HEK293T (cell line): ENCODE measurements at regions not wholly inside any gene's neighbourhood (a gene's known extent, or its start where the extent isn't known, plus 50 kb on each side); places are given as distances from the start of the nearest gene placed in this dataset.

Source experiments
- CTCF ChIA-PET: fragments of 350-600 bp; formaldehyde crosslinking; extraction: SDS; loops from one replicate; lab custom pipeline; 2021; ENCODE audit warnings: antibody characterized with exemption, inconsistent platforms; lab: Yijun Ruan, JAX
- POLR2A ChIA-PET: fragments of 350-600 bp; formaldehyde crosslinking; extraction: SDS; loops from one replicate; lab custom pipeline; 2020; ENCODE audit warnings: antibody characterized with exemption, inconsistent platforms; lab: Yijun Ruan, JAX
- DNase-seq: peaks from one replicate; pipeline ENCODE4 v3.0.0; 2012; ENCODE audit warnings: mixed read lengths; ENCODE audit errors: extremely low spot score
- ARNT ChIP-seq: fragments of 450-650 bp; IDR thresholded peaks from 2 replicates; pipeline ENCODE4 v1.6.1; 2017; ENCODE audit warnings: mild to moderate bottlenecking
- BHLHE40 ChIP-seq: fragments of 450-650 bp; IDR thresholded peaks from 2 replicates; pipeline ENCODE4 v1.6.1; 2016; ENCODE audit warnings: mild to moderate bottlenecking, moderate library complexity, borderline replicate concordance
- CTBP1 ChIP-seq: fragments of 450-650 bp; IDR thresholded peaks from 2 replicates; pipeline ENCODE4 v1.6.1; 2016; ENCODE audit warnings: borderline replicate concordance
- FOXA1 ChIP-seq: fragments of 450-650 bp; IDR thresholded peaks from 2 replicates; pipeline ENCODE4 v1.6.1; 2016; ENCODE audit warnings: mild to moderate bottlenecking
- FOXK2 ChIP-seq: fragments of 450-650 bp; IDR thresholded peaks from 2 replicates; pipeline ENCODE4 v1.6.1; 2016; ENCODE audit warnings: mild to moderate bottlenecking
- FOXM1 ChIP-seq: fragments of 450-650 bp; IDR thresholded peaks from 2 replicates; pipeline ENCODE4 v1.6.1; 2017; ENCODE audit warnings: mild to moderate bottlenecking, borderline replicate concordance
- HDGF ChIP-seq: fragments of 450-650 bp; IDR thresholded peaks from 2 replicates; pipeline ENCODE4 v1.6.1; 2017; ENCODE audit warnings: antibody characterized with exemption, borderline replicate concordance
- L3MBTL2 ChIP-seq: fragments of 450-650 bp; conservative IDR thresholded peaks from 2 replicates; pipeline ENCODE4 v1.6.1; 2016; ENCODE audit warnings: mild to moderate bottlenecking
- LEF1 ChIP-seq: fragments of 450-650 bp; IDR thresholded peaks from 2 replicates; pipeline ENCODE4 v1.6.1; 2017; ENCODE audit warnings: mild to moderate bottlenecking, borderline replicate concordance
- NFRKB ChIP-seq: fragments of 450-650 bp; IDR thresholded peaks from 2 replicates; pipeline ENCODE4 v1.6.1; 2016; ENCODE audit warnings: mild to moderate bottlenecking, moderate library complexity
- PKNOX1 ChIP-seq: fragments of 450-650 bp; IDR thresholded peaks from 2 replicates; pipeline ENCODE4 v1.6.1; 2016
- SP1 ChIP-seq: fragments of 450-650 bp; IDR thresholded peaks from 2 replicates; pipeline ENCODE4 v1.6.1; 2017
- SUZ12 ChIP-seq: fragments of 450-650 bp; IDR thresholded peaks from 2 replicates; pipeline ENCODE4 v1.6.1; 2016; ENCODE audit warnings: mild to moderate bottlenecking
- ZNF384 ChIP-seq: fragments of 450-650 bp; IDR thresholded peaks from 2 replicates; pipeline ENCODE4 v1.6.1; 2016

- TF ChIP-seq HDGF (no peak), LEF1 (no peak)
- POLR2A ChIA-PET = interaction anchor here (0.6 kb wide), 1 partner anchor 41 kb away, joined by 3 read pairs; no protein-coding TSS in a partner anchor
Measured at GRCh38 chr9:129442803-129443511, 177.9 kb downstream of the C9orf50 start.

GRCh38 chr9:129441852-129442251 is 179.0 kb downstream of the C9orf50 start:
- ChIA-PET CTCF (no interaction called here), POLR2A (interaction anchor here (1.2 kb wide), 1 partner anchor 18 kb away, joined by 3 read pairs; no protein-coding TSS in a partner anchor)
- TF ChIP-seq BHLHE40 (no peak), FOXA1 (no peak), FOXM1 (no peak), NFRKB (no peak), SUZ12 (no peak), FOXK2 (no peak), HDGF (no peak), PKNOX1 (no peak), ZNF384 (no peak)
- DNase-seq = no peak

More at GRCh38 chr9:129442803-129443511, 177.9 kb downstream of the C9orf50 start:
- CTCF ChIA-PET = no interaction called here
- DNase-seq = no peak

GRCh38 chr9:129440435-129441186 is 180.3 kb downstream of the C9orf50 start:
- CTCF ChIA-PET = interaction anchor here (0.7 kb wide), 1 partner anchor 8 kb away, joined by 3 read pairs; no protein-coding TSS in a partner anchor
- POLR2A ChIA-PET = interaction anchor here (1.2 kb wide), 1 partner anchor 20 kb away, joined by 3 read pairs; no protein-coding TSS in a partner anchor
- TF ChIP-seq NFRKB (no peak), L3MBTL2 (no peak), HDGF (no peak), ARNT (no peak), CTBP1 (no peak), LEF1 (no peak), ZNF384 (no peak), SP1 (no peak)

GRCh38 chr9:129439242-129439641 is 181.7 kb downstream of the C9orf50 start:
- ChIA-PET POLR2A (no interaction called here), CTCF (no interaction called here)
- no peak for DNase-seq
- TF ChIP-seq PKNOX1 = no peak
- no peak for TF ChIP-seq FOXA1
- TF ChIP-seq SP1 = no peak
- no peak for TF ChIP-seq FOXK2
- no peak for TF ChIP-seq ZNF384
- no peak for TF ChIP-seq NFRKB
- TF ChIP-seq HDGF = no peak
- TF ChIP-seq L3MBTL2 = no peak

More at GRCh38 chr9:129440435-129441186, 180.3 kb downstream of the C9orf50 start:
- no peak for DNase-seq

GRCh38 chr9:129437626-129438323 is 183.1 kb downstream of the C9orf50 start:
- DNase-seq = no peak
- ChIA-PET POLR2A (interaction anchor here (0.7 kb wide), 1 partner anchor 260 kb away, joined by 4 read pairs; the partner anchor contains the start of gene IER5L), CTCF (no interaction called here)
- TF ChIP-seq SP1 = no peak
- no peak for TF ChIP-seq LEF1
- TF ChIP-seq BHLHE40 = no peak
- TF ChIP-seq CTBP1 = no peak
- no peak; the same call in 1 of the 2 replicates for TF ChIP-seq L3MBTL2
- no peak for TF ChIP-seq NFRKB
- TF ChIP-seq PKNOX1 = no peak
- no peak for TF ChIP-seq FOXK2
- no peak for TF ChIP-seq FOXM1
- TF ChIP-seq FOXA1 = no peak
- TF ChIP-seq SUZ12 = no peak
